DOHH2 (cell line): ENCODE measurements at regions not wholly inside any gene's neighbourhood (a gene's known extent, or its start where the extent isn't known, plus 50 kb on each side); places are given as distances from the start of the nearest gene placed in this dataset.

ENCODE experiments used
- H3F3A ChIP-seq: fragments of 200-600 bp; sonication (generic), shearing (Covaris generic); 2 replicates; pipeline ENCODE4 v1.6.0; 2016; ENCODE audit warnings: antibody characterized with exemption, mild to moderate bottlenecking; ENCODE audit not compliant: control insufficient read depth, insufficient read depth
- H3K27ac ChIP-seq: fragments of 200-600 bp; sonication (generic); 2 replicates; pipeline ENCODE4 v1.5.1; 2014; ENCODE audit warnings: low read depth, mild to moderate bottlenecking, low read length, moderate library complexity
- H3K27me3 ChIP-seq: fragments of 200-600 bp; sonication (generic); 2 replicates; pipeline ENCODE4 v1.6.1; 2014; ENCODE audit warnings: mild to moderate bottlenecking, low read length, mixed read lengths; ENCODE audit not compliant: control insufficient read depth
- H3K36me3 ChIP-seq: fragments of 200-600 bp; sonication (generic); 2 replicates; pipeline ENCODE4 v1.6.1; 2014; ENCODE audit warnings: mild to moderate bottlenecking, low read length, moderate library complexity, mixed read lengths; ENCODE audit not compliant: control insufficient read depth
- H3K4me1 ChIP-seq: fragments of 200-600 bp; sonication (generic); 2 replicates; pipeline ENCODE4 v1.6.1; 2014; ENCODE audit warnings: mild to moderate bottlenecking, low read length, mixed read lengths; ENCODE audit not compliant: control insufficient read depth
- H3K4me2 ChIP-seq: fragments of 200-600 bp; sonication (generic); 2 replicates; pipeline ENCODE4 v1.6.0; 2014; ENCODE audit warnings: mild to moderate bottlenecking, low read length, moderate library complexity
- H3K4me3 ChIP-seq: fragments of 200-600 bp; sonication (generic); 2 replicates; pipeline ENCODE4 v1.5.1; 2014; ENCODE audit warnings: mild to moderate bottlenecking, low read length, mixed read lengths
- H3K79me2 ChIP-seq: fragments of 200-600 bp; sonication (generic); 2 replicates; pipeline ENCODE4 v1.6.1; 2014; ENCODE audit warnings: mild to moderate bottlenecking, low read length, mixed read lengths; ENCODE audit not compliant: control insufficient read depth
- H3K9me2 ChIP-seq: fragments of 200-600 bp; sonication (generic); replicated peaks from 2 replicates; pipeline ENCODE4 v1.6.1; 2014; ENCODE audit warnings: mild to moderate bottlenecking, low read length, mixed read lengths; ENCODE audit not compliant: control insufficient read depth
- H3K9me3 ChIP-seq: fragments of 200-600 bp; sonication (generic); 2 replicates; pipeline ENCODE4 v1.6.1; 2014; ENCODE audit warnings: antibody characterized with exemption, low read length, mixed read lengths; ENCODE audit not compliant: control insufficient read depth, insufficient read depth
- H4K20me1 ChIP-seq: fragments of 200-600 bp; sonication (generic); 2 replicates; pipeline ENCODE4 v1.6.0; 2014; ENCODE audit warnings: low read depth, mild to moderate bottlenecking, antibody characterized with exemption, low read length, moderate library complexity; ENCODE audit not compliant: control insufficient read depth, insufficient read depth
- CTCF ChIP-seq: fragments of 200-600 bp; sonication (generic); IDR thresholded peaks from one replicate; pipeline ENCODE4 v1.5.1; 2014; ENCODE audit warnings: antibody characterized with exemption, mild to moderate bottlenecking, low read depth, low read length; ENCODE audit not compliant: poor library complexity, severe bottlenecking
- EZH2phosphoT487 ChIP-seq: fragments of 200-600 bp; sonication (generic); IDR thresholded peaks from 2 replicates; pipeline ENCODE4 v1.6.1; 2017; ENCODE audit warnings: borderline replicate concordance, mild to moderate bottlenecking, antibody characterized with exemption, low read length, moderate library complexity, mixed read lengths

GRCh38 chr2:41703123-41703522 lies 344.7 kb upstream of the PKDCC start:
- no peak overlapping the region for H3K27ac ChIP-seq
- no peaks in the 10 kb centered on the region for H3K27me3 ChIP-seq
- H3K36me3 ChIP-seq: no peaks in the 10 kb centered on the region
- H3K9me3 ChIP-seq: no peaks in the 10 kb centered on the region
- H3K4me3 ChIP-seq: no peak overlapping the region
- H3F3A ChIP-seq: no peaks in the 10 kb centered on the region
- no peaks in the 10 kb centered on the region for H3K9me2 ChIP-seq
- no peaks in the 10 kb centered on the region for H4K20me1 ChIP-seq
- no peak for TF ChIP-seq EZH2phosphoT487
- no peak for TF ChIP-seq CTCF
- no peak overlapping the region for H3K4me2 ChIP-seq
- no peaks in the 10 kb centered on the region for H3K4me1 ChIP-seq
- H3K79me2 ChIP-seq: no peaks in the 10 kb centered on the region

- H3K27me3 ChIP-seq: peaks cover 6% of the 10 kb centered on the region; the same call in 1 of the 2 replicates
- no peaks in the 10 kb centered on the region for H4K20me1 ChIP-seq
- H3K9me3 ChIP-seq: no peaks in the 10 kb centered on the region
- no peak overlapping the region for H3K4me3 ChIP-seq
- H3K9me2 ChIP-seq: no peaks in the 10 kb centered on the region
- no peak overlapping the region for H3K27ac ChIP-seq
- TF ChIP-seq CTCF: no peak
- TF ChIP-seq EZH2phosphoT487: no peak
- no peaks in the 10 kb centered on the region for H3K79me2 ChIP-seq
- H3K4me2 ChIP-seq: no peak overlapping the region
- H3K36me3 ChIP-seq: no peaks in the 10 kb centered on the region
- no peaks in the 10 kb centered on the region for H3K4me1 ChIP-seq
- H3F3A ChIP-seq: no peaks in the 10 kb centered on the region
These were observed 342.2 kb upstream of the PKDCC start for GRCh38 chr2:41705634-41706033.

- H3K9me3 ChIP-seq: no peaks in the 10 kb centered on the region
- no peaks in the 10 kb centered on the region for H3F3A ChIP-seq
- H3K4me1 ChIP-seq: no peaks in the 10 kb centered on the region
- TF ChIP-seq EZH2phosphoT487: no peak
- TF ChIP-seq CTCF: no peak
- no peaks in the 10 kb centered on the region for H4K20me1 ChIP-seq
- no peak overlapping the region for H3K4me2 ChIP-seq
- H3K4me3 ChIP-seq: no peak overlapping the region
- no peaks in the 10 kb centered on the region for H3K9me2 ChIP-seq
- peaks cover 6% of the 10 kb centered on the region; the same call in 1 of the 2 replicates for H3K27me3 ChIP-seq
- H3K79me2 ChIP-seq: no peaks in the 10 kb centered on the region
- H3K36me3 ChIP-seq: no peaks in the 10 kb centered on the region
- H3K27ac ChIP-seq: no peak overlapping the region
These were observed 341.5 kb upstream of the PKDCC start for GRCh38 chr2:41706286-41706685.
